GM21381 (cell line): ENCODE measurements at regions not wholly inside any gene's neighbourhood (a gene's known extent, or its start where the extent isn't known, plus 50 kb on each side); places are given as distances from the start of the nearest gene placed in this dataset.

Experiments used
- ATAC-seq: cut with Tn5 transposase; IDR thresholded peaks from one replicate; pipeline ENCODE4 v1.9.1; 2021; ENCODE audit warnings: mild to moderate bottlenecking, moderate library complexity; ENCODE audit not compliant: unreplicated experiment

DNA sequence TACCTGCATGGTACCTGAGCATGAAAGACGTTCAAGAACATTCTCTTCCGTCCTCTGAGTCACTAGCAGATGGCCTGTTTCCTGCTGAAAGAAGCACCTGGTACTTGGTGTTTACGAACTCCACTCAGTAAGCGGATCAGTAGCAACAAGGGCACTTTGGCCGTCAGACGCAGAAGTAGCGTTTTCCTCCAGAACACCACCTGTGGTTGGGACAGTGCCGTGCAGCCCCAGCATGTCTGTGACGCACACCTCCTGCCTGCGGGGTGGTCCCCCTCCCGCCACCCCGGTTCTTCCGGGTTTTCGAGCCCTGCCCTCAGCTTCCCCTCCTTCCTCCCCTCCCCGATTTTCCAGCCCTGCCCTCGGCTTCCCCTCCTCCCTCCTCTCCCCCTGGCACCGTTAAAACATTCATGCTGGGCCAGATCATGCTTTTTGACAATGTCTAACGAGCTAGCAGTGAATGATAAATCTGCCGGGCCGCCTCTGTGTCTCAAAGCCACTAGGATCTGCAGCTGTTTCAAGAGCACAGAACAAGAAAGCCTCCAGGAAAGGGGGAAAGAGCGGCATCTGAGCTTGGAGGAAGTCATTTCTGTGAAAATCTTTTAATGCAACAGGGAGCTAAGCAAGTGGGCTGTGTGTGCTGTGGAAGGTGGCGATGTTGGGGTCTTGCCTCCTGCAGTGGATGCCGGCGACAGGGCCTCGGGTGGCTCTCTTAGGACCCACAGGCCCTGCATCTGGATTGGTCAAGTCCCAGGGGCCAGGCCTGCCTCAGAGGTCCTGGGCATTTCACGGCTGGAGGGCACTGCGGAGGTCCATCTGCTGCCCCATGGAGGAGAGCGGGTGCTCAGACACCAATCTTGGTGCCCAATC lies 207.9 kb downstream of the ERMARD start:
- ATAC-seq: no peak

DNA sequence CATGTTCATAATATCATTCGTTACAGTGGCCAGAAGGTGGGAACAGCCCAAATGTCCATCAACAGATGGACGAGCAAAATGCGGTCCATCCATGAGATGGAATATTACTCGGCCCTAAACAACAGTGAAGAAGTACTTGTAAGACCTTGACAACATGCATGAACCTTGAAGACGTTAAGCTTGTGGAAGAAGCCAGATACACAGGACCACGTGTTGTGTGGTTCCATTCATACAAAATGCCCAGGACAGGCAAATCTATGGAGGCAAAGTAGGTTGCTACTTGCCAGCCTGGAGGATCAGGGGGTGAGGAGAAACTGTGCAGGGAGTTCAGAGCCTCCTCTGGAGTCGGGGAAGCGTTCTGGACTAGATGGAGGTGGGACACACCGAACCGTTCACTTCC lies 207.1 kb downstream of the ERMARD start:
- ATAC-seq: no peak

DNA sequence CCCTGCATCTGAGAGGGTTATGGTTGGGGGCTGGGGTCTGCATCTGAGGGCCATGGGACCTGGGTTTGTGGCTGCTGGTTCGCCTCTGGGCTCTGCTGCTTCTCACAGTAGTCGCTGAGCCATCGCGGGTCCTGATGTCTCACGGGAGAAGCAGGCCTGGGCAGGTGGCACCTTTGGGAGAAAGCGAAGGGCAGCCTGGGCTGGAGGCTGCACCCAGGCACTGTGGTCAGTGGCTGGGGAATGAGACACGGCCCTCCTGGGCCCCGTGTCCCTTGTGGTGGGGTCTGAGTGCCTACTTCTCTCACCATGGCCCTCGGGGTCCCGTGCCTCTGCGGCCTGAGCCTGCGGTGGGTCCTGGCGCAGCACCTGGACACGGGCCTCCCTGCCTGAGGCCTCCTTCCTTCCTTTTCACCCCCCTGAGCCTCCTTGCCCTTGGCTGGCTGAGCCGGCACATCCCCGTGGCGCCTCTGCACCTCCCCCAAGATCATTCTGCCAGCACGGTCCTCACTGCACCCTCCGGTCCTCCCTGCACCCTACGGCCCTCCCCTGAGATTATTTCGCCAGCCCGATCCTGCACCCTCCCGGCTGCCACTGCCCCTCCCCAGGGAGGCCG lies 206.0 kb downstream of the ERMARD start:
- ATAC-seq: no peak

DNA sequence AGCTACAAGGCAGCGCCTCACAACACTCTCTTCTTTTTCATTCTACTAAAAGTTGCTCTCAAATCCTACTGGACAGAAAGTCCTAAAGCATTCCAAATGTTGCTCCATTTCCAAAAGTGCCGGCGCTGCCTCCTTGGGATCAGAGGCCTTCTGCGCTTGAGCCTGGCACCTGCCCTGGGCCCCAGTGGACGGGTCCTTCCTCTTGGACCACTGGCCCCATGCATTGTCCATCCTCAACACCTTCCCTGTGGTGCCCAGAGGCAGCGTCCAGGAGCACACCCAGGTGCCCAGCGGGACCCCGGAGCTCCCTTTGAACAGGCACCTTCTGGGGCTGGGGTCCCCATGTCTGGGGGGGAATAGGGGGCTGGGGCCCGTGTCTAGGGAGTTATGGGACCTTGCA lies 205.2 kb downstream of the ERMARD start:
- no peak for ATAC-seq

DNA sequence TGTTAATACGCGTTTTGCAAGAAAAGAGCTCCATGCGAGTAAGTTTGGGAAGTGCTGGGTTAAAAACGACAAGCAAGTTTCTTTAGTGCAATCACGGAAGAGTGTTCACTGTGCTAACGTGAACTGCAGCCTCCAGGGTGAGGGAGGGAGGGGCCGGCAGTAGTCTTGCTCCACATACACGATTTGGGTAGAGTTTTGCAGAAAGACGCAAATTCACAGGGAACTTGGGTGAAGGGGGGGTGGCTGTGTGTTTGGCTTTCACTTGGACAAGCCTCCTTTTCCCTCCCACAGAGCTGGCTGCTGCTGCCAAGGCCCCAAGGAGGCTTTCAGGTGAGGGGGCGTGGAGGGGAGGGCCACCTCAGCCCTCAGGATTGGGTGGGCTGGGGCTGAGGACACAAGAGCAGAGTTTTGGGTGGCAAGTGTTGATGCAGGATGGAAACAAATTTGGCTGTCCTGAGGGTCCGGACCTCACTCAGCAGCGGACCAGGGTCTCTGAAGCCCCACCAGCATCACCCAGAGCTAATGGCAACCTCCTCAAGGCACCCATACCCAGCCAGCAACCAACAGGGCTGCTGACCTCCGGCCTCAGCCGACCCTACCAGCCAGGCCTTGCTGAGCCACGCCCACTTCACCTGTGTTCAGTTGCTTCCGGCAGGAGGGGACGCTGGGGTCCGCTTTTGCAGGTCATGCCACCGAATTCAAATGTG lies 204.5 kb downstream of the ERMARD start:
- ATAC-seq: no peak

DNA sequence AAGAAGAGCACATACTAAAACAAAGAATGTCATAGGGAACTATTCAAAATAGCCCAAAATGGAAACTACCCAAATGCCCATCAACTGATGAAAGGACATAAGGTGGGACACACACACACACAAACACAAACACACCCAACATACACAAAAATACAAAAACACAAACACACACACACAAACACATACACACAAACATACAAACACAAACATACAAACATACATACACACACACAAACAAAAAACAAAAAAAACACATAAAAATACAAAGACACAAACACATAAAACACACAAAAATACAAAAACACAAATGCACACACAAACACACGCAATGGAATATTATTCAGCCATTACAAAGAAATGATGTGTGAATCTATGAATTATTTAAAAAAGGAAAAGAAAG lies 203.6 kb downstream of the ERMARD start:
- no peak for ATAC-seq

DNA sequence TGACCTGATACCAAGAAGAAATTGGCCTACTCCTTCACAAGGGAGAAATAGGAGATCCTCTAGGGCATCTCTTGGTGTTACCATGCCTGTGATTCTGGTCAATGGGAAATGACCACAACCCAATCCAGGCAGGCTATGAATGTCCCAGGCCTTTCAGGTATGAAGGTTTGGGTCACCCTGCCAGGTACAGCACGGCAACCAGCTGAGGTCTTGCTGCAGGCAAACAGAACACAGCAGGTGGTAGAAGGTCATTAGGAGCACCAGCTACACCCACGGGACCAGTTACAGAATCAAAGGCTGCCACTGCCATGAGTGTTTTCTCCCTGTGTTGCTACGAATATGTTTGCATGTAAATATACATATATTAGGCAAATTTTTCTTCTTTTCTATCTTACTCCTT lies 202.3 kb downstream of the ERMARD start:
- no peak for ATAC-seq

DNA sequence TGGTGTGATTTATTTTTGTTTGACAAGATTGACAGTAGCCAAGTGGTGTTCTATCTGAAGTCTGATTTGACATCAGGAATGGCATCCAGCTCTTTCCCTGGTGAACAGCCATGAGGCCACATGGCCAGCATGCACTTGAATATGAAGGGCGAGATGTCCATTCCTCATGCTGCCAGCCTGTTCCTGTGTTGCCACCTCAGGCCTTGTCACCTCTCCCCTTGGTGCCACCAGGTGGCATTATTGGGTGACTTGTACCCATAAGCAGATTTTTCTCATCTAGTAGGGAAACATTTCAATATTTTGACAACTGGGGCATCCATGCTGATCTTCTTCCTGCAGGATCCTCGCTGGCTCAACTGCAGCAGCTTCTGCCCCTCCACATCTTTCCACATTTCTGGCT lies 199.1 kb downstream of the ERMARD start:
- ATAC-seq: no peak

DNA sequence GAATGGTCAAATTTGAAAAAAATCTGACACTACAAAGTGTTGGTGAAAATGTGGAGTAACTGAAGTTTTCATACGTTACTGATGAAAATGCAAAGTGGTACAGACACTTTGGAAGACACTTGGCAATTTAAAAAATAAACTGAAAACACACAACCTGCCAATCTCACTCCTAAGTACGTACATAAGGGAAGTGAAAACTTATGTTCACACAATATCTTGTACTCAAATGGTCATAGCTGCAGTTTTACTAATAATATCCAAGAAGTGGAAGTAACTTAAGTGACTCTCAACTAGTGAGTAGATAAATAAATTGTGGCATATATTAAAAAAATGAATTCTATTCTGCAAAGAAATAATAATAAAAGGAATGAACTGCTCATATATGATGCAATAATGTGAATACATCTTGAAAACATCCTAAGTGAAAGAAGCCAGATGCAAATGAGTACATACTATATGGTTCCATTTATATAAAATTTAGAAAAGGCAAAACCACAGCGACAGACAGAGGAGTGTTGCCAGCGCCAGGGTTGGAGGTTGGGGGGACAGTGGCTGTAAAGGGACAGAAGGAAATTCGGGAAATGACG lies 198.2 kb downstream of the ERMARD start:
- ATAC-seq: no peak

DNA sequence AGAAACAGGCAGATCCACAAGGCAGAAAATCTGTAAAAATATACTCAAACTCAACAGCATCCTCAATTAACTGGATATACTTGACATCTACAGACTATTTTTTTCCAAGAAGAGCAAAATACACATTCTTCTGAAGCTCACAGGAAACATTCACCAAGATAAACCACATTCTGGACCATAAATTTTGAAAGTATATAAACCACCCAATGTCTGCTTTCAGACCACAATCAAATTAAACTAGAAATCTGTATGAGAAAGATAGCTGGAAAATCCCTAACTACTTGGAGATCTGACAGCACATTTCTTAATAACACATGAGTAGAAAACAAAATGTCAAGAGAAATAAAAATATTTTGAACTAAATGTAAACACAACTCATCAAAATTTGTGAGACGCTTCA lies 195.5 kb downstream of the ERMARD start:
- no peak for ATAC-seq

DNA sequence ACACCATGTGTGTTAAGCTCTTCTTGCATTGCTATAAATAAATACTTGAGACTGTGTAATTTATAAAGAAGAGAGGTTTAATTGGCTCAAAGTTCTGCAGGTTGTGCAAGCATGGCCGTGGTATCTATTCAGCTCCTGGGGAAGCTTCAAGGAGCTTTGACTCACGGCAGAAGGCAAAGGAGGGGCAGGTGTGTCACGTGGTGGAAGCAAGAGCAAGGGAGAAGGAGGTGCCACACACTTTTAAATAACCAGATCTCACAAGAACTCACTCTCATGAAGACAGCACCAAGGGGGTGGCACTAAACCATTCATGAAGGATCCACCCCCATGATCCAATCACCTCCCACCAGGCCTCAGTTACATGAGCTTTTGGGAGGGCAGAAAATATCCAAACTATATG lies 193.7 kb downstream of the ERMARD start:
- ATAC-seq: no peak

DNA sequence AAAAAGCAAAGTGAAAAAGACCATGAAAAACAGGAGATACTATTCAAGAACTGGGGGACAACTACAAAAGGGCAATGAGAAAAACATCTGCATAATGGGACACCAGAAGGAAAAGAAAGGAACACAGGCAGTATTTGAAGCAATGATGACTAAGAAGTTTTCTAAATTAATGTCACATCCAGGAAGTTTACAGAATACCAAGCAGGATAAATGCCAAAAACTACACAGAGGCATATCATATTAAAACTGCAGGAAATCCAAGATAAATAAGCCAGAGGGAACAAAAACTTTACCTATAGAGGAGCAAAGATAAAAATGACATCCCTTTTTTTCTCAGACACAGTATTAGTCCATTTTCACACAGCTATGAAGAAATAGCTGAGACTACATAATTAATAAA lies 193.0 kb downstream of the ERMARD start:
- no peak for ATAC-seq

DNA sequence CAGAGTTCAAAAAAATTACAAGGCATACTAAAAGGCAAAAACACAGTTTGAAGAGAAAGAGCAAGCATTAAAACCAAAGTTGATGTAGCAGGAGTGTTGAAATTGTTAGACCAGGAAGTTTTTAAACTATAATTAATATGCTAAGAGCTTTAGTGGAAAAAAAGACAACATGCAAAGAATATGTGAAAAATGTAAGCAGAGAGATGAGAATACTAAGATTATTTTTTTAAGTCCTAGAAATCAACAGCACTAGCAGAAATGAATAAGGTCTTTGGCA lies 192.6 kb downstream of the ERMARD start:
- ATAC-seq: no peak

DNA sequence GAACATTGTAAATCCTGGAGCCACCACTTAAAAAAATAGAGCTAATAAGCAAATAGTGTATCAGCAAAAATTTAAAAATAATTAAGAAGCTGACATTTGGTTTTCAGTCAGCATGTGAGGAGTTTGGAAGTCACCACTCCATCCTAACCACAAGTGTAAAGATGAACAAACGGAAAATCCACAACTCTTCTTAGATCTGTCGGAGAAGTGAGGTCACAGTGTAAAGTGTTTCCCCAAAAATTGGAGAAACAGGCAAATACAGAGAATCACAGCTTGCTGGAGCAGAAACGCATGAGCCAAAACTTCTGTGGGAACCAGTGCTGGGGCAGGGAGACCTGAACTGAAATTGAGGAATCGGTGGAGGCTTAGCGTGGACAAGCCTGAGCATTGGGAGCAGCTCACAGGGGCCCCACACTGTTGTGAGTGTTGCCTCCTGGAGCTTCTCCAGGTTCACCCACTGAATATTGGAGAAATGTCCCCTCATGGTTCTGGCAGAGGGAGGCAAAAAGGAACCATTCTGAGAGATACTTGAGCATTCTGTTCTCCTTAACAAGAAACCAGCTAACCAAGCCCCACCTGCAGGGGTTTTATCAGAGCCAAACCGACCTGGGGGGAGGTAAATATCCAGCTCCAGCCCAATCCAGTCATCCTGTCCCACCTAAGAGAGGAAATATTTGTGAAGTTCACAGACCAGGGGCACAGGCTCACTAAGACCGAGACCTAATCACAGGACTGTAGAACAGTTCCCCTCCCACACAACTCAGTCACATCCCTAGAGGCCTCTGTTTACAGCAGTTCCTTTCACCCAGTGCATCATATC lies 192.0 kb downstream of the ERMARD start:
- no peak for ATAC-seq

DNA sequence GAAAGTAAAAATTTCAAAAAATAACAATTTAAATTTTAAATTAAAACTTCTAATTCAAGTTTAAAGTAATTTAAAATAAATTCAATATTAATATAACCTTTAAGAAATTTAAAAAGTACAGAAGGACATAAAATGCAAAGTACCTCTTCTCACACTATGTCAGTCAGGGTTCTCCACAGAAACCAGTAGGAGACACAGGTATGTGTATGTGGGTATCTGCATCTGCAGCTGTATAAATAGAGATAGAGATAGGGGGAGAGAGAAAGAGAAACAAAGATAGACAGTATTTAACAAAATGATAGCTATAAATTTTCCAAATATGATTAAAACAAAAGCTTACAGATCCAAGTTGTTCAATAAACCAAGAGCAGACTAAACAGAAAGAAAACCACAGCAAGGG lies 190.8 kb downstream of the ERMARD start:
- no peak for ATAC-seq

DNA sequence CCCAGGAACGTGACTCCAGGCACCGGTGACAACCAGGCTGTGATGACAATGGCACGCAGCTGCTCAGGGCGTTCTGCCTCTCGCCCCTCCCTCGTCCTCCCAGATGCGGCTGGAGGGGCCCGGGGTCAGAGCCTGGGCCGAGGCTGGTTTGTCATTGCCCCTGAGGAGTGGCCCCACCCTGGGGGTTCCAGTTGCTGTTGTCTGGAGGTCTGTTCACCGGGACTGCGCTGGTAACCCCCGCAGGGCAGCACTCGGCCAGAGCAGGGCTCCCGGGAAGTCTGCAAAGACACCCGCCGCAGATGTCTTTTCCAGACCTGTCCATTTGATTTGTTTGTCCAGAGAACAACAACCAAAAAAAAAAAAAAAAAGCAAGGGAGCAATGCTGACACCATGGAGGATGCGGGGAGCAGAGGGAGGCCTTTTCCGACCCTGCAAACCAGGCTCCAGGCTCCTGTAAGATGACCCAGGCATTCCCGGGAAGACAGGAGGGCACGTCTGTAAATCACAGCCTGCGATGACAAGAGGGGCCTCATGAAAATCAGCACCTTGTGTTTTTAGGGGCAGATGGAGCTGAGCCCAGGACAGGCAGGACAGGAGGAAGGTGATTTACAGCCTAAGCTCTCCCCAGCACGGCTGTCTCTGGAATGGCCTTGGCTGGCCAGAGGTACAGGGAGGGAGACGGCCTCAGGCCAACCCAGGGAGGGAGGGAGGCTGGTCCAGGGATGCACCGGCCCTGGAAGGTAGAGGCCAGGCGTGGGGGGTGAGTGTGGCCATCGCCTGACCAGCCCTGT lies 189.3 kb downstream of the ERMARD start:
- ATAC-seq: no peak

DNA sequence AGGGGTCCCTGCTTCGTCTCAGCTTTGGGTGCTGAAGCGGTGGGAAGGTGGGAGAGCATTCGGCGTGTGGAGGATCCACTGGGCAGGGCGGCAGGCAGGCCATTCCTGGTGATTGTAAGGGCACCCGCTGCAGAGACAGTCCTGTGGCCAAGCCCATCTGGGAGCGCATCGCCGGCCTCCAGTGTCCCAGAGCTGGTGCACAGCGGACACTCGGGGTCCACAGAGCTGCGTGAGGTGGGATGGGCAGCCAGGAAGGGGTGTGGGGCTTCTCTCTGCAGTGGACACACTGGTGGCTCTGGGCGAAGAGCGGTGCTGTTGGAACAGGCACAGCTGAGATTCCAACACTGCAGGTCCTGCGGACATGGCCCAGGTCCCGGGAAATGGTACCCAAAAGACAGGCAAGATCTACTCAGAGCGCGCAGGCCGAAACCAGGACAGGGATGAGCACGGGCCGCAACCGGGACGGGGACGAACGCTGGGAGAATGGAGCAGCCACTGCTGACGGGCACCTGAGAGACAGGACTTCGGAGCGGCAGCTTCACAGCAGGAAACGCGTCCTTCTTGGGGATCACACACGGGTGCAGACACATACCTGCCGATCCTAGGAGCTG lies 188.2 kb downstream of the ERMARD start:
- ATAC-seq: no peak

DNA sequence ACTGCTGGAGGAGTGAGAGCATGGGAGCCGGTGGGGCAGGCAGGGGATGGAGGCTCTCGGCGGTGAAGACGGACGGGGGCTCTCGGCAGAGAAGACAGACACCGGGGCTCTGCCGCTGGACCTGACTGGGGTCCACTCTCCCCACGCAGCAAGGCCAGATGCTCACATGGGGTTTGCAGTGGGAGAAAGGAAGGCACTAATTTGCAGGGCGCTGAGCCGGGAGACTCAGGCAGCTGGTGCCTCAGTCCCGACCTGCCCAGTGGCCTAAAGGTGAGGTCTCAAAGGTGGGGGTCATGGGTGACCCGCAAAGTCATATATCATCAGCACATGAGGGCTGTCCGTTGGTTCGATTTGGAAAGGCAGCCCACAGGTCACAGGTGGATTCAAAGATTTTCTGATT lies 187.3 kb downstream of the ERMARD start:
- ATAC-seq: no peak

DNA sequence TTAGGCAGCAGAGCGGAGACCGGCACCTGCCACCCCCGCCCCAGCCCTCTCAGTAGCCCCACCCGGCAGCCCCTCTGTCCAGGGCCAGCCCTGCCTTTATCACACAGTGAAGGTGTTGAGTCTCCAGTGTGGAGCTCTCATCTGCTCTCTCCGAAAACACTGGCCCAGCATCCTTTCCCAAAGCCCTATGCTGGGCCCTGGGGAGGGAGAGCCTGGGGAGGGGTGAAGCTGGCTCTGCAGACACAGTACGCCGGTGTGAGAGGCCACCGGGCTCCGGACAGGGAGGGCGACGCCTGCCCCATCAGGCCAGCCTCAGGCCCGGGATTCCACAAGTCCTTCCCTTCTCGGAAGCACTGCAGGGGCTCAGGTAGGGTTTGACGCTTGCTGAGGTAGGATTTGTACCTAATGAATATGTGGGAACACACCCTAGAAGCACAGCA lies 186.9 kb downstream of the ERMARD start:
- ATAC-seq: no peak
